HEK293T (cell line): ENCODE measurements at regions not wholly inside any gene's neighbourhood (a gene's known extent, or its start where the extent isn't known, plus 50 kb on each side); places are given as distances from the start of the nearest gene placed in this dataset.
A peak's percentile ranks its signal among the peaks of the same experiment; 100 is the strongest.

Source experiments
- CTCF ChIA-PET: fragments of 350-600 bp; formaldehyde crosslinking; extraction: SDS; loops from one replicate; lab custom pipeline; 2021; ENCODE audit warnings: antibody characterized with exemption, inconsistent platforms; lab: Yijun Ruan, JAX
- POLR2A ChIA-PET: fragments of 350-600 bp; formaldehyde crosslinking; extraction: SDS; loops from one replicate; lab custom pipeline; 2020; ENCODE audit warnings: antibody characterized with exemption, inconsistent platforms; lab: Yijun Ruan, JAX
- DNase-seq: peaks from one replicate; pipeline ENCODE4 v3.0.0; 2012; ENCODE audit warnings: mixed read lengths; ENCODE audit errors: extremely low spot score
- ARNT ChIP-seq: fragments of 450-650 bp; IDR thresholded peaks from 2 replicates; pipeline ENCODE4 v1.6.1; 2017; ENCODE audit warnings: mild to moderate bottlenecking
- BHLHE40 ChIP-seq: fragments of 450-650 bp; IDR thresholded peaks from 2 replicates; pipeline ENCODE4 v1.6.1; 2016; ENCODE audit warnings: mild to moderate bottlenecking, moderate library complexity, borderline replicate concordance
- CTBP1 ChIP-seq: fragments of 450-650 bp; IDR thresholded peaks from 2 replicates; pipeline ENCODE4 v1.6.1; 2016; ENCODE audit warnings: borderline replicate concordance
- ELF4 ChIP-seq: fragments of 450-650 bp; IDR thresholded peaks from 2 replicates; pipeline ENCODE4 v1.6.1; 2017; ENCODE audit warnings: antibody characterized with exemption
- FOXA1 ChIP-seq: fragments of 450-650 bp; IDR thresholded peaks from 2 replicates; pipeline ENCODE4 v1.6.1; 2016; ENCODE audit warnings: mild to moderate bottlenecking
- FOXK2 ChIP-seq: fragments of 450-650 bp; IDR thresholded peaks from 2 replicates; pipeline ENCODE4 v1.6.1; 2016; ENCODE audit warnings: mild to moderate bottlenecking
- FOXM1 ChIP-seq: fragments of 450-650 bp; IDR thresholded peaks from 2 replicates; pipeline ENCODE4 v1.6.1; 2017; ENCODE audit warnings: mild to moderate bottlenecking, borderline replicate concordance
- HDGF ChIP-seq: fragments of 450-650 bp; IDR thresholded peaks from 2 replicates; pipeline ENCODE4 v1.6.1; 2017; ENCODE audit warnings: antibody characterized with exemption, borderline replicate concordance
- L3MBTL2 ChIP-seq: fragments of 450-650 bp; conservative IDR thresholded peaks from 2 replicates; pipeline ENCODE4 v1.6.1; 2016; ENCODE audit warnings: mild to moderate bottlenecking
- LEF1 ChIP-seq: fragments of 450-650 bp; IDR thresholded peaks from 2 replicates; pipeline ENCODE4 v1.6.1; 2017; ENCODE audit warnings: mild to moderate bottlenecking, borderline replicate concordance
- NFRKB ChIP-seq: fragments of 450-650 bp; IDR thresholded peaks from 2 replicates; pipeline ENCODE4 v1.6.1; 2016; ENCODE audit warnings: mild to moderate bottlenecking, moderate library complexity
- SP1 ChIP-seq: fragments of 450-650 bp; IDR thresholded peaks from 2 replicates; pipeline ENCODE4 v1.6.1; 2017
- SUZ12 ChIP-seq: fragments of 450-650 bp; IDR thresholded peaks from 2 replicates; pipeline ENCODE4 v1.6.1; 2016; ENCODE audit warnings: mild to moderate bottlenecking
- TARDBP ChIP-seq: fragments of 450-650 bp; IDR thresholded peaks from 2 replicates; pipeline ENCODE4 v1.6.1; 2016
- ZNF384 ChIP-seq: fragments of 450-650 bp; IDR thresholded peaks from 2 replicates; pipeline ENCODE4 v1.6.1; 2016
- TF ChIP-seq, protein P1 (sequence below): fragments of 450-650 bp; IDR thresholded peaks from 2 replicates; pipeline ENCODE4 v1.6.1; 2016

GRCh38 chr17:13222975-13223374 is 205.1 kb upstream of the ELAC2 start:
- no peak for TF ChIP-seq SUZ12
- TF ChIP-seq FOXA1 = no peak
- no peak for TF ChIP-seq ARNT
- no peak for TF ChIP-seq ELF4
- no peak for TF ChIP-seq BHLHE40
- no peak for TF ChIP-seq LEF1
- ChIA-PET CTCF (no interaction called here), POLR2A (no interaction called here)
- DNase-seq = no peak

DNA sequence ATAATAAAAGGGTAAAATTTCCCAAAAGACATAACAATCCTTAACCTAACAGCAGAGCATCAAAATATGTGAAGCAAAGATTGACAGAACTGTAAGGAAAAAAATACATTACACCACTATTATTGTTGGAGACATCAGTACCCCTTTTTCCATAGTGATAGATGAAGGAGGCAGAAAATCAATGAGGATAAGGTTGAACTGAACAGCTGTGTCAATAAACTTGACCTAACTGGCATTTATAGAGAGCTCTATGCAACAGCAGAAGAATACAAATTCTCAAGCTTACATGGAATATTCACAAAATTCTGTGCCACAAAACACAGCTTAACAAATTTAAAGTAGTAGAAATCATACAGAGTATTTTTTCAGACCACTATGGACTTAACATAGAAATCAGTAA is 195.0 kb upstream of the ELAC2 start:
- no peak for TF ChIP-seq ELF4
- no peak for TF ChIP-seq BHLHE40
- TF ChIP-seq SUZ12 = no peak
- TF ChIP-seq HDGF = no peak
- TF ChIP-seq ZNF384 = no peak
- no peak for TF ChIP-seq L3MBTL2
- TF ChIP-seq ARNT = no peak
- no peak for TF ChIP-seq LEF1
- TF ChIP-seq, protein P1, sequence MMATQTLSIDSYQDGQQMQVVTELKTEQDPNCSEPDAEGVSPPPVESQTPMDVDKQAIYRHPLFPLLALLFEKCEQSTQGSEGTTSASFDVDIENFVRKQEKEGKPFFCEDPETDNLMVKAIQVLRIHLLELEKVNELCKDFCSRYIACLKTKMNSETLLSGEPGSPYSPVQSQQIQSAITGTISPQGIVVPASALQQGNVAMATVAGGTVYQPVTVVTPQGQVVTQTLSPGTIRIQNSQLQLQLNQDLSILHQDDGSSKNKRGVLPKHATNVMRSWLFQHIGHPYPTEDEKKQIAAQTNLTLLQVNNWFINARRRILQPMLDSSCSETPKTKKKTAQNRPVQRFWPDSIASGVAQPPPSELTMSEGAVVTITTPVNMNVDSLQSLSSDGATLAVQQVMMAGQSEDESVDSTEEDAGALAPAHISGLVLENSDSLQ = no peak
- TF ChIP-seq SP1 = no peak
- TF ChIP-seq TARDBP = no peak
- no peak for TF ChIP-seq FOXM1
- TF ChIP-seq FOXK2 = no peak
- no peak for TF ChIP-seq NFRKB
- TF ChIP-seq FOXA1 = no peak
- DNase-seq = no peak
- CTCF ChIA-PET = no interaction called here
- POLR2A ChIA-PET = no interaction called here

GRCh38 chr17:13209081-13209480 is 191.3 kb upstream of the ELAC2 start:
- CTCF ChIA-PET = no interaction called here
- DNase-seq = no peak
- TF ChIP-seq CTBP1 (no peak), BHLHE40 (no peak), NFRKB (no peak), TARDBP (no peak), LEF1 (no peak), ELF4 (no peak), ZNF384 (no peak), FOXM1 (no peak), FOXA1 (no peak), SP1 (no peak), HDGF (no peak), SUZ12 (no peak), FOXK2 (no peak), L3MBTL2 (no peak), ARNT (no peak)
- TF ChIP-seq, protein P1 = no peak
- POLR2A ChIA-PET = no interaction called here

DNA sequence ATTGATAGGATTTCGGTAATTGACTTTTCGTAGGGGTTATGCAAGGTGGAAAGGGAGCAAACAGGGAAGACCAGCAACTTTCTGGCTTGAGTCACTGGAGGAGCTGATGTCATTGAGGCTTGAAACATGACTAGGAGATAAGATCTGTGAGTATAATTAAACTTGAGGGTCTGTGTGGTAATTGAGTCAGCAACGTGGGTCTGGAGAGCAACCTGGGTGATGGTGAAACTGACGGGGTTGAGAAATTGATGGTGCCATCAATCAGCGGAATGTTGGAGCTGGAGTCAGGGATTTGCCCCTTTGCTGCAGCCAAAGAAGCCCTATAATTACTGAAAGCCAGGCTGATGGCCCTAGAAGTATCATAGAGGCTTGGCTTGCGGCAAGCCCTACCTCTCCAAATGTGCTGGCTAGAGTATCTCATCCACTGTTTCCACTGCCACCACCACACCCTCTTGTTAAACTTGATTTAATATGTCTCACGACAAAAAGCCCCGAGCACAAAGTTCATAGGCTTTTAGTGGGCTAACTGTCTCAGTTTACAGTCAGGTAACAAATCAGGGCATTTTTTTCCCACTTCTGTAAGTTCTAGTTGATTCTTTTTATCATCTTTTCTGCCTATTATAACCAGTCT is 186.9 kb upstream of the ELAC2 start:
- peak; percentile 23 for DNase-seq
- CTCF ChIA-PET = no interaction called here
- TF ChIP-seq CTBP1 = no peak
- TF ChIP-seq, protein P1 = peak; percentile 79
- POLR2A ChIA-PET = no interaction called here

GRCh38 chr17:13202835-13203234 is 185.0 kb upstream of the ELAC2 start:
- no peak for DNase-seq
- CTCF ChIA-PET = no interaction called here

GRCh38 chr17:13200671-13201070 is 182.8 kb upstream of the ELAC2 start:
- CTCF ChIA-PET = no interaction called here
- TF ChIP-seq LEF1 (no peak), TARDBP (no peak), SP1 (no peak), CTBP1 (no peak), L3MBTL2 (no peak), FOXA1 (no peak), FOXM1 (no peak)
- DNase-seq = no peak
- POLR2A ChIA-PET = no interaction called here

More at GRCh38 chr17:13202835-13203234, 185.0 kb upstream of the ELAC2 start:
- POLR2A ChIA-PET = no interaction called here
- TF ChIP-seq L3MBTL2 (no peak), CTBP1 (no peak), FOXA1 (no peak), SUZ12 (no peak), ARNT (no peak), TARDBP (no peak), BHLHE40 (no peak)

- CTCF ChIA-PET = no interaction called here
- TF ChIP-seq SP1 (no peak), L3MBTL2 (no peak), ZNF384 (no peak), FOXM1 (no peak), ARNT (no peak)
- POLR2A ChIA-PET = no interaction called here
- DNase-seq = no peak
Observed at GRCh38 chr17:13199425-13199824, 181.6 kb upstream of the ELAC2 start.
